Endothelial cell of umbilical vein (primary cell): ENCODE measurements at regions not wholly inside any gene's neighbourhood (a gene's known extent, or its start where the extent isn't known, plus 50 kb on each side); places are given as distances from the start of the nearest gene placed in this dataset.

Source experiments
- BruUV-seq: library from RNA; stranded (reverse); fragments of 400-500 nt; replicated peaks from 2 replicates; lab custom pipeline; 2021; lab: Mats Ljungman, UMichigan
- CTCF ChIA-PET: fragments of 300-600, 350-600 bp; sonication (Branson Sonifier 250); formaldehyde crosslinking; loops from one replicate; lab custom pipeline; 2021; ENCODE audit warnings: antibody characterized with exemption, inconsistent platforms; lab: Charles Lee
- POLR2A ChIA-PET: fragments of 300-600, 350-600 bp; sonication (Branson Sonifier 250); formaldehyde crosslinking; loops from one replicate; lab custom pipeline; 2021; ENCODE audit warnings: antibody characterized with exemption, inconsistent platforms; lab: Charles Lee
- DNase-seq: peaks from one replicate; pipeline ENCODE4 v3.0.0-alpha.2; 2011; ENCODE audit warnings: low read depth, low spot score
- FAIRE-seq: peaks from 2 replicates; lab custom pipeline; 2011; peaks lifted over from hg19 to GRCh38; lab: Jason Lieb, UNC
- H2AFZ ChIP-seq: 2 replicates; pipeline ENCODE4 v1.6.0; 2012; ENCODE audit warnings: low read depth, low read length, control low read depth, inconsistent platforms
- H3K27ac ChIP-seq: 2 replicates; pipeline ENCODE4 v1.5.1; 2011; ENCODE audit warnings: low read depth, mild to moderate bottlenecking, control low read depth, low read length, moderate library complexity; ENCODE audit not compliant: insufficient read depth
- H3K27me3 ChIP-seq, 2 experiments: 2 replicates each; pipeline versions ENCODE4 v1.6.0 to v1.6.1; 2011; ENCODE audit warnings: low read length in 2 of 2, mixed read lengths in 1 of 2; ENCODE audit not compliant: control insufficient read depth in 2 of 2, insufficient read depth in 2 of 2
- H3K36me3 ChIP-seq, 2 experiments: 2 replicates in 1 of 2; 3 replicates in 1 of 2; pipeline ENCODE4 v1.5.1; 2011; ENCODE audit warnings: low read length in 2 of 2, mild to moderate bottlenecking in 1 of 2, moderate library complexity in 1 of 2; ENCODE audit not compliant: control insufficient read depth in 2 of 2, insufficient read depth in 2 of 2; ENCODE audit errors: extremely low read depth in 1 of 2
- H3K4me1 ChIP-seq: 3 replicates; pipeline ENCODE4 v1.5.1; 2011; ENCODE audit warnings: mild to moderate bottlenecking, low read length; ENCODE audit not compliant: control insufficient read depth, insufficient read depth; ENCODE audit errors: extremely low read depth
- H3K4me2 ChIP-seq: 2 replicates; pipeline ENCODE4 v1.6.1; 2011; ENCODE audit warnings: low read length, control low read depth, mixed read lengths; ENCODE audit not compliant: insufficient read depth
- H3K4me3 ChIP-seq, 3 experiments: fragments of 200-600 bp in 1 of 3; sonication (generic), shearing (Covaris generic) in 1 of 3; replicated peaks in 1 of 3; 2 replicates each; pipeline ENCODE4 v1.5.1; 2011 to 2016; ENCODE audit warnings: control low read depth in 3 of 3, low read length in 3 of 3, mild to moderate bottlenecking in 2 of 3, inconsistent platforms in 1 of 3, low read depth in 1 of 3, moderate library complexity in 1 of 3; ENCODE audit not compliant: insufficient read depth in 1 of 3
- H3K79me2 ChIP-seq: 2 replicates; pipeline ENCODE4 v1.6.0; 2012; ENCODE audit warnings: low read length, inconsistent platforms; ENCODE audit not compliant: control insufficient read depth, insufficient read depth
- H3K9ac ChIP-seq: replicated peaks from 2 replicates; pipeline ENCODE3; 2011; ENCODE audit warnings: low read length, control low read depth; ENCODE audit not compliant: insufficient read depth; ENCODE audit errors: extremely low read depth
- H3K9me1 ChIP-seq: replicated peaks from 3 replicates; pipeline ENCODE4 v1.6.0; 2011; ENCODE audit warnings: mild to moderate bottlenecking, low read length; ENCODE audit not compliant: control insufficient read depth, insufficient read depth; ENCODE audit errors: extremely low read depth
- H3K9me3 ChIP-seq: replicated peaks from 2 replicates; pipeline ENCODE4 v1.5.1; 2012; ENCODE audit warnings: low read length, inconsistent platforms; ENCODE audit not compliant: control insufficient read depth, insufficient read depth
- H4K20me1 ChIP-seq: replicated peaks from 2 replicates; pipeline ENCODE3; 2011; ENCODE audit warnings: mild to moderate bottlenecking, low read length; ENCODE audit not compliant: control insufficient read depth, insufficient read depth; ENCODE audit errors: extremely low read depth
- CTCF ChIP-seq, 2 donors: IDR thresholded peaks; 1 replicate in 1 of 2; 2 replicates in 1 of 2; pipeline ENCODE4 v1.5.1; 2011; ENCODE audit warnings: low read length in 2 of 2, mild to moderate bottlenecking in 2 of 2, moderate library complexity in 2 of 2, control low read depth in 1 of 2, inconsistent platforms in 1 of 2, low read depth in 1 of 2; ENCODE audit not compliant: insufficient read depth in 1 of 2; ENCODE audit errors: extremely low read depth in 1 of 2
- EZH2 ChIP-seq: IDR thresholded peaks from 2 replicates; pipeline ENCODE4 v1.6.1; 2012; ENCODE audit warnings: borderline replicate concordance, low read depth, mild to moderate bottlenecking, moderate library complexity, low read length, inconsistent platforms; ENCODE audit not compliant: severe bottlenecking
- FOS ChIP-seq: IDR thresholded peaks from 2 replicates; pipeline ENCODE4 v1.6.1; 2011; ENCODE audit warnings: mild to moderate bottlenecking, low read length, moderate library complexity, borderline replicate concordance; ENCODE audit not compliant: insufficient read depth
- GATA2 ChIP-seq: IDR thresholded peaks from 2 replicates; pipeline ENCODE4 v1.7.0; 2011; ENCODE audit warnings: low read depth, mild to moderate bottlenecking, moderate library complexity, mixed read lengths, low read length; ENCODE audit not compliant: insufficient read length, insufficient read depth
- JUN ChIP-seq: IDR thresholded peaks from 2 replicates; pipeline ENCODE4 v1.6.1; 2011; ENCODE audit warnings: borderline replicate concordance, low read depth; ENCODE audit not compliant: insufficient read length, insufficient read depth
- MAX ChIP-seq: IDR thresholded peaks from 2 replicates; pipeline ENCODE4 v1.6.1; 2011; ENCODE audit not compliant: insufficient read depth, insufficient read length
- MYC ChIP-seq: IDR thresholded peaks from one replicate; pipeline ENCODE4 v1.6.1; 2011; ENCODE audit warnings: mild to moderate bottlenecking, low read depth, low read length
- POLR2A ChIP-seq: IDR thresholded peaks from 2 replicates; pipeline ENCODE4 v1.6.1; 2012; ENCODE audit warnings: low read depth, mild to moderate bottlenecking, control low read depth, low read length
- POLR2AphosphoS5 ChIP-seq: IDR thresholded peaks from 2 replicates; pipeline ENCODE4 v1.6.1; 2012; ENCODE audit warnings: low read depth, mild to moderate bottlenecking, control low read depth, low read length, moderate library complexity; ENCODE audit not compliant: insufficient read depth
- dilution Hi-C: fragments of 300-500 bp; cut with MboI; formaldehyde crosslinking; loops from one replicate; pipeline ENCODE4 v1.15.0; 2019; ENCODE audit warnings: low sequenced_read_pairs; ENCODE audit not compliant: extremely low pct_ligation_motif_present
- intact Hi-C: fragments of 100-400 bp; cut with micrococcal nuclease; formaldehyde crosslinking; loops from one replicate; pipeline ENCODE4 v1.10.0; 2022

GRCh38 chr6:88238065-88238464 is 71.9 kb upstream of the CNR1 start:
- Histone ChIP-seq H3K79me2 (no peaks in the 10 kb centered on the region), H3K9ac (no peak overlapping the region), H3K4me1 (no peaks in the 10 kb centered on the region), H3K4me2 (no peak overlapping the region), H3K4me3 (no peak overlapping the region), H3K27ac (no peak overlapping the region), H4K20me1 (no peaks in the 10 kb centered on the region), H3K27me3 (no peaks in the 10 kb centered on the region), H3K36me3 (no peaks in the 10 kb centered on the region), H3K9me1 (no peaks in the 10 kb centered on the region), H3K9me3 (no peaks in the 10 kb centered on the region), H2AFZ (no peak overlapping the region)
- ChIA-PET CTCF (interaction anchor here (0.8 kb wide), 1 partner anchor 1172 kb away, joined by 3 read pairs; no protein-coding TSS in a partner anchor), POLR2A (no interaction called here)
- peak; percentile 3 for DNase-seq
- intact Hi-C loops: no loop called here
- no TSS peak for BruUV-seq
- TF ChIP-seq CTCF (IDR thresholded peaks at IDR 0.05; ENCODE audit: extremely low read depth in 1 of 2, insufficient read depth in 1 of 2, low read depth in 1 of 2, low read length in 2 of 2) (no peak), MYC (no peak)
- dilution Hi-C loops: no loop called here
- FAIRE-seq: no peak

- no peak overlapping the region for H3K4me2 ChIP-seq
- no peaks in the 10 kb centered on the region for H3K27me3 ChIP-seq
- H3K36me3 ChIP-seq: no peaks in the 10 kb centered on the region
- no peaks in the 10 kb centered on the region for H3K4me1 ChIP-seq
- no peak overlapping the region for H3K4me3 ChIP-seq
- no peaks in the 10 kb centered on the region for H4K20me1 ChIP-seq
- no peak for DNase-seq
- H3K9me1 ChIP-seq: no peaks in the 10 kb centered on the region
- dilution Hi-C loops (no loop called here), intact Hi-C loops (no loop called here)
- H3K9ac ChIP-seq: no peak overlapping the region
- H3K27ac ChIP-seq: no peak overlapping the region
- TF ChIP-seq EZH2: no peak
- TF ChIP-seq POLR2A: no peak
- no peak for TF ChIP-seq JUN
- TF ChIP-seq CTCF (IDR thresholded peaks at IDR 0.05; ENCODE audit: extremely low read depth in 1 of 2, insufficient read depth in 1 of 2, low read depth in 1 of 2, low read length in 2 of 2): no peak
- TF ChIP-seq FOS: no peak
- no peak for TF ChIP-seq POLR2AphosphoS5
- no peak for TF ChIP-seq MAX
- no peak for TF ChIP-seq GATA2
- TF ChIP-seq MYC: no peak
- no peak overlapping the region for H2AFZ ChIP-seq
- H3K9me3 ChIP-seq: no peaks in the 10 kb centered on the region
- ChIA-PET POLR2A (no interaction called here), CTCF (interaction anchor here (1.0 kb wide), 1 partner anchor 544 kb away, joined by 3 read pairs; no protein-coding TSS in a partner anchor)
- no peaks in the 10 kb centered on the region for H3K79me2 ChIP-seq
- no peak for FAIRE-seq
- BruUV-seq: no TSS peak
Measured at GRCh38 chr6:88236612-88237360, 70.6 kb upstream of the CNR1 start.
